ENCODE measurements at regions not wholly inside any gene's neighbourhood (a gene's known extent, or its start where the extent isn't known, plus 50 kb on each side); places are given as distances from the start of the nearest gene placed in this dataset.

DNA sequence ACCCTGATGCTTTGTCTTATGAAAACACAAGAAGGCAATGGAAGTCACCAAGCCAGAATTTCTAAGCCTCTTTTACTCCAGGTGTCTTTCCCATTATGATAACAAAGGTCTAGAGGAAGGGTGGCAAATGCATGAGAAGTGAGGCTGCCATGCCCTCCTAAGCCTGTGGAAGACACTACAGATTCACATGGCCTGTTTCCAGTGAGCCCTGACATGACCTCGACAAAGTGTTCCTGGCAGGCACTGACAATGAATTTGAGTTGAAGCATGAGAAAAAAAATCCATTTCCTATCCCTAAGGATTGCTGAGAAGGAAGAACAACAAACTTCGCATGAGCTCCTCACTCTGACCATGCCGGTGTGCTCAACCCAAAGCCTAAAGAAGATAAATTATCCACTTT is 268.0 kb downstream of the HTR7 start:
- no peak overlapping the region for H3K4me3 ChIP-seq (ENCODE audit: low read depth in 2 of 2, low read length in 2 of 2)
- no peak overlapping the region for H3K27ac ChIP-seq (ENCODE audit: low read length)
- H3K36me3 ChIP-seq (ENCODE audit: control insufficient read depth, insufficient read depth, low read length), result no peaks in the 10 kb centered on the region
- no peak for DNase-seq (ENCODE audit: low read depth, low spot score)
- ChIA-PET CTCF (no interaction called here), POLR2A (no interaction called here)
- H3K9me3 ChIP-seq (ENCODE audit: control insufficient read depth, insufficient read depth, low read depth, low read length), result no peaks in the 10 kb centered on the region
- BruUV-seq (replicated peaks), result no TSS peak
- no peaks in the 10 kb centered on the region for H3K27me3 ChIP-seq (ENCODE audit: control insufficient read depth, insufficient read depth, low read length)
- intact Hi-C loops (cut with micrococcal nuclease; ENCODE audit: unreplicated experiment) (no loop called here), in situ Hi-C loops (cut with HindIII; ENCODE audit: low pct_unique_long_range_greater_than_20kb, low sequenced_read_pairs) (no loop called here)
- TF ChIP-seq, protein P1, sequence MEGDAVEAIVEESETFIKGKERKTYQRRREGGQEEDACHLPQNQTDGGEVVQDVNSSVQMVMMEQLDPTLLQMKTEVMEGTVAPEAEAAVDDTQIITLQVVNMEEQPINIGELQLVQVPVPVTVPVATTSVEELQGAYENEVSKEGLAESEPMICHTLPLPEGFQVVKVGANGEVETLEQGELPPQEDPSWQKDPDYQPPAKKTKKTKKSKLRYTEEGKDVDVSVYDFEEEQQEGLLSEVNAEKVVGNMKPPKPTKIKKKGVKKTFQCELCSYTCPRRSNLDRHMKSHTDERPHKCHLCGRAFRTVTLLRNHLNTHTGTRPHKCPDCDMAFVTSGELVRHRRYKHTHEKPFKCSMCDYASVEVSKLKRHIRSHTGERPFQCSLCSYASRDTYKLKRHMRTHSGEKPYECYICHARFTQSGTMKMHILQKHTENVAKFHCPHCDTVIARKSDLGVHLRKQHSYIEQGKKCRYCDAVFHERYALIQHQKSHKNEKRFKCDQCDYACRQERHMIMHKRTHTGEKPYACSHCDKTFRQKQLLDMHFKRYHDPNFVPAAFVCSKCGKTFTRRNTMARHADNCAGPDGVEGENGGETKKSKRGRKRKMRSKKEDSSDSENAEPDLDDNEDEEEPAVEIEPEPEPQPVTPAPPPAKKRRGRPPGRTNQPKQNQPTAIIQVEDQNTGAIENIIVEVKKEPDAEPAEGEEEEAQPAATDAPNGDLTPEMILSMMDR (IDR thresholded peaks at IDR 0.05), result no peak
- TF ChIP-seq, protein P2, sequence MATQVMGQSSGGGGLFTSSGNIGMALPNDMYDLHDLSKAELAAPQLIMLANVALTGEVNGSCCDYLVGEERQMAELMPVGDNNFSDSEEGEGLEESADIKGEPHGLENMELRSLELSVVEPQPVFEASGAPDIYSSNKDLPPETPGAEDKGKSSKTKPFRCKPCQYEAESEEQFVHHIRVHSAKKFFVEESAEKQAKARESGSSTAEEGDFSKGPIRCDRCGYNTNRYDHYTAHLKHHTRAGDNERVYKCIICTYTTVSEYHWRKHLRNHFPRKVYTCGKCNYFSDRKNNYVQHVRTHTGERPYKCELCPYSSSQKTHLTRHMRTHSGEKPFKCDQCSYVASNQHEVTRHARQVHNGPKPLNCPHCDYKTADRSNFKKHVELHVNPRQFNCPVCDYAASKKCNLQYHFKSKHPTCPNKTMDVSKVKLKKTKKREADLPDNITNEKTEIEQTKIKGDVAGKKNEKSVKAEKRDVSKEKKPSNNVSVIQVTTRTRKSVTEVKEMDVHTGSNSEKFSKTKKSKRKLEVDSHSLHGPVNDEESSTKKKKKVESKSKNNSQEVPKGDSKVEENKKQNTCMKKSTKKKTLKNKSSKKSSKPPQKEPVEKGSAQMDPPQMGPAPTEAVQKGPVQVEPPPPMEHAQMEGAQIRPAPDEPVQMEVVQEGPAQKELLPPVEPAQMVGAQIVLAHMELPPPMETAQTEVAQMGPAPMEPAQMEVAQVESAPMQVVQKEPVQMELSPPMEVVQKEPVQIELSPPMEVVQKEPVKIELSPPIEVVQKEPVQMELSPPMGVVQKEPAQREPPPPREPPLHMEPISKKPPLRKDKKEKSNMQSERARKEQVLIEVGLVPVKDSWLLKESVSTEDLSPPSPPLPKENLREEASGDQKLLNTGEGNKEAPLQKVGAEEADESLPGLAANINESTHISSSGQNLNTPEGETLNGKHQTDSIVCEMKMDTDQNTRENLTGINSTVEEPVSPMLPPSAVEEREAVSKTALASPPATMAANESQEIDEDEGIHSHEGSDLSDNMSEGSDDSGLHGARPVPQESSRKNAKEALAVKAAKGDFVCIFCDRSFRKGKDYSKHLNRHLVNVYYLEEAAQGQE (IDR thresholded peaks at IDR 0.05; ENCODE audit: insufficient read depth in 1 of 2, low read depth in 2 of 2, low read length in 1 of 2), result no peak
- no peak for TF ChIP-seq SIN3A (IDR thresholded peaks at IDR 0.05; ENCODE audit: borderline replicate concordance, insufficient read depth, low read depth, low read length)
- TF ChIP-seq POLR2AphosphoS5 (IDR thresholded peaks at IDR 0.05; ENCODE audit: low read depth, low read length), result no peak
- no peak for TF ChIP-seq TCF7L2 (IDR thresholded peaks at IDR 0.05; ENCODE audit: low read depth, low read length)
- no peak for ATAC-seq
- no peaks in the 10 kb centered on the region for H3K4me1 ChIP-seq (ENCODE audit: control insufficient read depth, insufficient read depth, low read length)

DNA sequence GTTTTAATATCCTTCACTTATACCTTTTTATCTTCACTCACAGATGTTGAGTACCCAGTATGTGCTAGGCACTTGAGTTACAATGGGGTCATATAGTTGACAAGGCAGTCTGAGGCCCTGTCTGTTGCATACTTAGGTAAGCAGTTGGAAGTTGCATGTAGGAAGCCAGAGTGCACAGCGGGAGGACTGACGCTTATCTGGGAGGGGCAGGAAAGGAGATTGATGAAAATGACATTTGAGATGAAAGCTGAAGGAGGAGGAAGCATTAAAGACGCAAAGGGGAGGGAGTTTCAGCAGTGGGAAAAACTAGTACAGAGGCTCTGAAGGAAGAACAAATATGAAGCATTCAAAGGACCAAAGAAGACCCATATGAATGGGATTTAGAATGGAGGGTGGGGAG is 266.2 kb downstream of the HTR7 start:
- H3K9me3 ChIP-seq (ENCODE audit: control insufficient read depth, insufficient read depth, low read depth, low read length), result no peaks in the 10 kb centered on the region
- no peaks in the 10 kb centered on the region; the same call in 1 of the 2 replicates for H3K27me3 ChIP-seq (ENCODE audit: control insufficient read depth, insufficient read depth, low read length)
- no peak for TF ChIP-seq SIN3A (IDR thresholded peaks at IDR 0.05; ENCODE audit: borderline replicate concordance, insufficient read depth, low read depth, low read length)
- no peak for TF ChIP-seq POLR2AphosphoS5 (IDR thresholded peaks at IDR 0.05; ENCODE audit: low read depth, low read length)
- TF ChIP-seq, protein P1 (IDR thresholded peaks at IDR 0.05), result no peak
- no peak for TF ChIP-seq TCF7L2 (IDR thresholded peaks at IDR 0.05; ENCODE audit: low read depth, low read length)
- TF ChIP-seq, protein P2 (IDR thresholded peaks at IDR 0.05; ENCODE audit: insufficient read depth in 1 of 2, low read depth in 2 of 2, low read length in 1 of 2), result no peak
- ATAC-seq (no peak), DNase-seq (ENCODE audit: low read depth, low spot score) (no peak)
- BruUV-seq (replicated peaks), result no TSS peak
- no peak overlapping the region for H3K27ac ChIP-seq (ENCODE audit: low read length)
- ChIA-PET POLR2A (no interaction called here), CTCF (no interaction called here)
- H3K4me1 ChIP-seq (ENCODE audit: control insufficient read depth, insufficient read depth, low read length), result no peaks in the 10 kb centered on the region
- H3K4me3 ChIP-seq (ENCODE audit: low read depth in 2 of 2, low read length in 2 of 2), result no peak overlapping the region
- no peaks in the 10 kb centered on the region for H3K36me3 ChIP-seq (ENCODE audit: control insufficient read depth, insufficient read depth, low read length)
- intact Hi-C loops (cut with micrococcal nuclease; ENCODE audit: unreplicated experiment), result no loop called here
- in situ Hi-C loops (cut with HindIII; ENCODE audit: low pct_unique_long_range_greater_than_20kb, low sequenced_read_pairs), result no loop called here

Measured in Panc1 (cell line).